HAP-1 (cell line): ENCODE measurements at regions not wholly inside any gene's neighbourhood (a gene's known extent, or its start where the extent isn't known, plus 50 kb on each side); places are given as distances from the start of the nearest gene placed in this dataset.

Source experiments
- DNase-seq, 2 experiments: peaks; one replicate each; pipeline ENCODE4 v3.0.0-alpha.2; 2016 to 2020; ENCODE audit warnings: low spot score in 2 of 2
- H3K27me3 ChIP-seq: fragments of 250-450 bp; sonication (Bioruptor Pico); 2 replicates; pipeline ENCODE4 v1.5.1; 2020; ENCODE audit warnings: low read depth, mild to moderate bottlenecking, moderate library complexity
- H3K36me3 ChIP-seq: fragments of 250-450 bp; sonication (Bioruptor Pico); replicated peaks from 2 replicates; pipeline ENCODE4 v1.5.1; 2020; ENCODE audit warnings: mild to moderate bottlenecking
- H3K4me1 ChIP-seq: fragments of 250-450 bp; sonication (Bioruptor Pico); 2 replicates; pipeline ENCODE4 v1.5.1; 2020; ENCODE audit warnings: mild to moderate bottlenecking
- H3K4me3 ChIP-seq: fragments of 250-450 bp; sonication (Bioruptor Pico); 2 replicates; pipeline ENCODE4 v1.5.1; 2020; ENCODE audit warnings: mild to moderate bottlenecking, moderate library complexity
- H3K9me3 ChIP-seq: fragments of 250-450 bp; sonication (Bioruptor Pico); 2 replicates; pipeline ENCODE4 v1.5.1; 2020; ENCODE audit warnings: mild to moderate bottlenecking, moderate library complexity
- in situ Hi-C: fragments of 300-500 bp; cut with MboI; formaldehyde crosslinking; loops from 3 replicates; pipeline ENCODE4 v1.14.3; 2020; ENCODE audit warnings: low sequenced_read_pairs, inconsistent platforms, mixed read lengths

GRCh38 chr15:69732133-69732532 lies 279.5 kb downstream of the RPLP1 start:
- peaks cover 4% of the 10 kb centered on the region; the same call in 1 of the 2 replicates for H3K27me3 ChIP-seq
- DNase-seq = no peak
- in situ Hi-C loops = loop anchor here (10.0 kb wide), 2 partner anchors 227 to 753 kb away; no protein-coding TSS in a partner anchor

GRCh38 chr15:69734699-69735098 lies 282.1 kb downstream of the RPLP1 start:
- H3K36me3 ChIP-seq = no peaks in the 10 kb centered on the region
- no peak for DNase-seq
- no peaks in the 10 kb centered on the region for H3K4me1 ChIP-seq
- no peaks in the 10 kb centered on the region for H3K9me3 ChIP-seq
- H3K4me3 ChIP-seq = no peak overlapping the region
- in situ Hi-C loops = loop anchor here (10.0 kb wide), 2 partner anchors 230 to 750 kb away; no protein-coding TSS in a partner anchor
- peaks cover 4% of the 10 kb centered on the region; the same call in 1 of the 2 replicates for H3K27me3 ChIP-seq

More at GRCh38 chr15:69732133-69732532, 279.5 kb downstream of the RPLP1 start:
- H3K4me1 ChIP-seq = no peaks in the 10 kb centered on the region
- H3K9me3 ChIP-seq = no peaks in the 10 kb centered on the region
- no peaks in the 10 kb centered on the region for H3K36me3 ChIP-seq
- no peak overlapping the region for H3K4me3 ChIP-seq

- Histone ChIP-seq H3K4me1 (no peaks in the 10 kb centered on the region), H3K9me3 (no peaks in the 10 kb centered on the region), H3K36me3 (no peaks in the 10 kb centered on the region), H3K27me3 (peaks cover 4% of the 10 kb centered on the region; the same call in 1 of the 2 replicates), H3K4me3 (no peak overlapping the region)
- in situ Hi-C loops = loop anchor here (10.0 kb wide), 2 partner anchors 230 to 750 kb away; no protein-coding TSS in a partner anchor
- DNase-seq = peak in 1 of 2 experiments; percentile 53
These were observed 282.5 kb downstream of the RPLP1 start for GRCh38 chr15:69735121-69735520.

GRCh38 chr15:69736161-69736560 lies 283.5 kb downstream of the RPLP1 start:
- Histone ChIP-seq H3K4me3 (no peak overlapping the region), H3K27me3 (peaks cover 4% of the 10 kb centered on the region; the same call in 1 of the 2 replicates), H3K4me1 (no peaks in the 10 kb centered on the region), H3K36me3 (no peaks in the 10 kb centered on the region), H3K9me3 (peaks cover 5% of the 10 kb centered on the region)
- in situ Hi-C loops = loop anchor here (10.0 kb wide), 2 partner anchors 231 to 749 kb away; no protein-coding TSS in a partner anchor
- no peak for DNase-seq

GRCh38 chr15:69737916-69738315 lies 285.3 kb downstream of the RPLP1 start:
- peaks cover 4% of the 10 kb centered on the region; the same call in 1 of the 2 replicates for H3K27me3 ChIP-seq
- no peaks in the 10 kb centered on the region for H3K36me3 ChIP-seq
- no peak for DNase-seq
- no peaks in the 10 kb centered on the region for H3K4me1 ChIP-seq
- no peak overlapping the region for H3K4me3 ChIP-seq
- in situ Hi-C loops = loop anchor here (10.0 kb wide), 2 partner anchors 233 to 747 kb away; no protein-coding TSS in a partner anchor
- peaks cover 5% of the 10 kb centered on the region for H3K9me3 ChIP-seq

- Histone ChIP-seq H3K36me3 (no peaks in the 10 kb centered on the region), H3K4me3 (no peak overlapping the region), H3K27me3 (peaks cover 4% of the 10 kb centered on the region; the same call in 1 of the 2 replicates), H3K9me3 (peaks cover 5% of the 10 kb centered on the region), H3K4me1 (no peaks in the 10 kb centered on the region)
- in situ Hi-C loops = no loop called here
- no peak for DNase-seq
These were observed 288.1 kb downstream of the RPLP1 start for GRCh38 chr15:69740684-69741083.

- no peak for DNase-seq
- peaks cover 5% of the 10 kb centered on the region for H3K9me3 ChIP-seq
- no peaks in the 10 kb centered on the region for H3K36me3 ChIP-seq
- H3K4me3 ChIP-seq = no peak overlapping the region
- in situ Hi-C loops = no loop called here
- H3K27me3 ChIP-seq = no peaks in the 10 kb centered on the region; the same call in 1 of the 2 replicates
- H3K4me1 ChIP-seq = no peaks in the 10 kb centered on the region
These were observed 289.7 kb downstream of the RPLP1 start for GRCh38 chr15:69742361-69742760.

- H3K4me1 ChIP-seq = no peaks in the 10 kb centered on the region
- no peaks in the 10 kb centered on the region; the same call in 1 of the 2 replicates for H3K27me3 ChIP-seq
- H3K9me3 ChIP-seq = peaks cover 5% of the 10 kb centered on the region
- in situ Hi-C loops = no loop called here
- no peaks in the 10 kb centered on the region for H3K36me3 ChIP-seq
- no peak for DNase-seq
- no peak overlapping the region for H3K4me3 ChIP-seq
These were observed 290.5 kb downstream of the RPLP1 start for GRCh38 chr15:69743091-69743490.

GRCh38 chr15:69744391-69745162 lies 292.0 kb downstream of the RPLP1 start:
- peaks cover 5% of the 10 kb centered on the region for H3K9me3 ChIP-seq
- no peaks in the 10 kb centered on the region; the same call in 1 of the 2 replicates for H3K27me3 ChIP-seq
- no peak overlapping the region for H3K4me3 ChIP-seq
- no peaks in the 10 kb centered on the region for H3K36me3 ChIP-seq
- in situ Hi-C loops = no loop called here
- H3K4me1 ChIP-seq = no peaks in the 10 kb centered on the region
- no peak for DNase-seq

- in situ Hi-C loops = no loop called here
- DNase-seq = no peak
- no peak overlapping the region for H3K4me3 ChIP-seq
- no peaks in the 10 kb centered on the region for H3K9me3 ChIP-seq
- H3K36me3 ChIP-seq = no peaks in the 10 kb centered on the region
- no peaks in the 10 kb centered on the region; the same call in 1 of the 2 replicates for H3K27me3 ChIP-seq
- no peaks in the 10 kb centered on the region for H3K4me1 ChIP-seq
These were observed 294.6 kb downstream of the RPLP1 start for GRCh38 chr15:69747193-69747592.

- H3K27me3 ChIP-seq = no peaks in the 10 kb centered on the region; the same call in 1 of the 2 replicates
- in situ Hi-C loops = no loop called here
- no peaks in the 10 kb centered on the region for H3K36me3 ChIP-seq
- no peak overlapping the region for H3K4me3 ChIP-seq
- no peaks in the 10 kb centered on the region for H3K4me1 ChIP-seq
- peaks cover under 1% of the 10 kb centered on the region; the same call in 1 of the 2 replicates for H3K9me3 ChIP-seq
- DNase-seq = no peak
These were observed 295.5 kb downstream of the RPLP1 start for GRCh38 chr15:69748131-69748530.

- DNase-seq = no peak
- Histone ChIP-seq H3K4me1 (no peaks in the 10 kb centered on the region), H3K27me3 (no peaks in the 10 kb centered on the region; the same call in 1 of the 2 replicates), H3K4me3 (no peak overlapping the region), H3K9me3 (peaks cover 5% of the 10 kb centered on the region; the same call in 1 of the 2 replicates), H3K36me3 (no peaks in the 10 kb centered on the region)
- in situ Hi-C loops = no loop called here
These were observed 296.1 kb downstream of the RPLP1 start for GRCh38 chr15:69748576-69749185.

GRCh38 chr15:69749274-69749673 lies 296.7 kb downstream of the RPLP1 start:
- H3K4me1 ChIP-seq = no peaks in the 10 kb centered on the region
- DNase-seq = no peak
- no peak overlapping the region for H3K4me3 ChIP-seq
- in situ Hi-C loops = no loop called here
- H3K36me3 ChIP-seq = no peaks in the 10 kb centered on the region
- peaks cover 5% of the 10 kb centered on the region; the same call in 1 of the 2 replicates for H3K9me3 ChIP-seq
- H3K27me3 ChIP-seq = no peaks in the 10 kb centered on the region; the same call in 1 of the 2 replicates
